SK-N-SH treated with all-trans-retinoic acid at 6 μM for 48 hours (cell line): ENCODE measurements at regions not wholly inside any gene's neighbourhood (a gene's known extent, or its start where the extent isn't known, plus 50 kb on each side); places are given as distances from the start of the nearest gene placed in this dataset.

ENCODE experiments used
- ATAC-seq: fragments of 200-7000 bp; cut with Tn5 transposase; 3 replicates; pipeline ENCODE4 v1.9.1; 2020; ENCODE audit warnings: mild to moderate bottlenecking, moderate library complexity
- ARNTL ChIP-seq: fragments of 450-650 bp; formaldehyde crosslinking; IDR thresholded peaks from 2 replicates; pipeline ENCODE4 v1.5.0; 2020; ENCODE audit warnings: low read depth, mild to moderate bottlenecking, moderate library complexity, borderline replicate concordance
- BACH2 ChIP-seq: fragments of 250-450 bp; sonication (Bioruptor Pico); IDR thresholded peaks from 2 replicates; pipeline ENCODE4 v1.9.0; 2021; ENCODE audit warnings: mild to moderate bottlenecking, borderline replicate concordance
- CREB5 ChIP-seq: fragments of 250-450 bp; sonication (Bioruptor Pico); IDR thresholded peaks from 2 replicates; pipeline ENCODE4 v1.5.1; 2020; ENCODE audit warnings: low read depth, mild to moderate bottlenecking, moderate library complexity
- CSDC2 ChIP-seq: fragments of 250-450 bp; sonication (Bioruptor Pico); IDR thresholded peaks from 2 replicates; pipeline ENCODE4 v1.5.0; 2020; ENCODE audit warnings: mild to moderate bottlenecking, moderate library complexity
- CSRNP3 ChIP-seq: fragments of 250-450 bp; sonication (Bioruptor Pico); IDR thresholded peaks from 2 replicates; pipeline ENCODE4 v1.5.1; 2021; ENCODE audit warnings: mild to moderate bottlenecking, moderate library complexity
- ESRRG ChIP-seq: fragments of 250-450 bp; sonication (Bioruptor Pico); IDR thresholded peaks from 2 replicates; pipeline ENCODE4 v1.6.1; 2021; ENCODE audit warnings: mild to moderate bottlenecking
- GLIS3 ChIP-seq: fragments of 250-450 bp; sonication (Bioruptor Pico); IDR thresholded peaks from 2 replicates; pipeline ENCODE4 v1.5.0; 2020; ENCODE audit warnings: mild to moderate bottlenecking, moderate library complexity
- ISL1 ChIP-seq: fragments of 250-450 bp; sonication (Bioruptor Pico); IDR thresholded peaks from 2 replicates; pipeline ENCODE4 v2.1.2; 2022; ENCODE audit warnings: mild to moderate bottlenecking, moderate library complexity
- OSR1 ChIP-seq: fragments of 250-450 bp; sonication (Bioruptor Pico); IDR thresholded peaks from 2 replicates; pipeline ENCODE4 v1.8.0; 2022; ENCODE audit warnings: moderate library complexity, mild to moderate bottlenecking, inconsistent platforms
- PATZ1 ChIP-seq: fragments of 250-450 bp; sonication (Bioruptor Pico); IDR thresholded peaks from 2 replicates; pipeline ENCODE4 v1.8.0; 2020; ENCODE audit warnings: mild to moderate bottlenecking, moderate library complexity, borderline replicate concordance
- POU6F1 ChIP-seq: fragments of 250-450 bp; sonication (Bioruptor Pico); IDR thresholded peaks from 2 replicates; pipeline ENCODE4 v1.8.0; 2021; ENCODE audit warnings: low read depth, mild to moderate bottlenecking, moderate library complexity, borderline replicate concordance
- PPARA ChIP-seq: fragments of 250-450 bp; sonication (Bioruptor Pico); IDR thresholded peaks from 2 replicates; pipeline ENCODE4 v1.5.0; 2020; ENCODE audit warnings: mild to moderate bottlenecking, borderline replicate concordance
- RARB ChIP-seq: fragments of 250-450 bp; sonication (Bioruptor Pico); IDR thresholded peaks from 2 replicates; pipeline ENCODE4 v1.8.0; 2021; ENCODE audit warnings: mild to moderate bottlenecking, moderate library complexity
- SNAI2 ChIP-seq: fragments of 250-450 bp; sonication (Bioruptor Pico); IDR thresholded peaks from 2 replicates; pipeline ENCODE4 v1.5.0; 2020; ENCODE audit warnings: mild to moderate bottlenecking, moderate library complexity
- TOX ChIP-seq: fragments of 250-450 bp; sonication (Bioruptor Pico); IDR thresholded peaks from 2 replicates; pipeline ENCODE4 v1.8.0; 2021; ENCODE audit warnings: mild to moderate bottlenecking, moderate library complexity, borderline replicate concordance
- TSHZ2 ChIP-seq: fragments of 250-450 bp; sonication (Bioruptor Pico); IDR thresholded peaks from 2 replicates; pipeline ENCODE4 v1.5.0; 2020; ENCODE audit warnings: mild to moderate bottlenecking, moderate library complexity
- ZC3H10 ChIP-seq: fragments of 250-450 bp; sonication (Bioruptor Pico); IDR thresholded peaks from 2 replicates; pipeline ENCODE4 v1.5.1; 2021; ENCODE audit warnings: mild to moderate bottlenecking, moderate library complexity
- ZFP3 ChIP-seq: fragments of 250-450 bp; sonication (Bioruptor Pico); IDR thresholded peaks from 2 replicates; pipeline ENCODE4 v1.5.0; 2020; ENCODE audit warnings: mild to moderate bottlenecking, moderate library complexity
- ZNF565 ChIP-seq: fragments of 450-650 bp; formaldehyde crosslinking; conservative IDR thresholded peaks from 2 replicates; pipeline ENCODE4 v1.5.0; 2020; ENCODE audit warnings: low read depth, mild to moderate bottlenecking, moderate library complexity
- ZNF70 ChIP-seq: fragments of 450-650 bp; formaldehyde crosslinking; IDR thresholded peaks from 2 replicates; pipeline ENCODE4 v1.5.0; 2020; ENCODE audit warnings: mild to moderate bottlenecking, moderate library complexity
- ZNF8 ChIP-seq: fragments of 450-650 bp; formaldehyde crosslinking; IDR thresholded peaks from 2 replicates; pipeline ENCODE4 v1.5.0; 2020; ENCODE audit warnings: mild to moderate bottlenecking, moderate library complexity

- TF ChIP-seq BACH2 (CRISPR knock-in tag) (no peak), ZNF70 (peak; percentile 95)
- no peak for ATAC-seq
Observed at GRCh38 chr5:96509316-96509715, 76.3 kb upstream of the PCSK1 start.

GRCh38 chr5:96509721-96510350 is 76.8 kb upstream of the PCSK1 start:
- peak; percentile 65 for ATAC-seq
- TF ChIP-seq PATZ1 (CRISPR knock-in tag) (no peak), ZFP3 (CRISPR knock-in tag) (no peak), TOX (CRISPR knock-in tag) (peak; percentile 27; the same call in 1 of the 2 replicates), BACH2 (CRISPR knock-in tag) (no peak), ZC3H10 (CRISPR knock-in tag) (peak; percentile 83), SNAI2 (CRISPR knock-in tag) (no peak), CSDC2 (CRISPR knock-in tag) (no peak), CREB5 (CRISPR knock-in tag) (no peak), TSHZ2 (CRISPR knock-in tag) (no peak), POU6F1 (no peak), GLIS3 (CRISPR knock-in tag) (no peak), ZNF70 (no peak), PPARA (CRISPR knock-in tag) (no peak), CSRNP3 (CRISPR knock-in tag) (no peak), ESRRG (CRISPR knock-in tag) (no peak), ZNF565 (no peak), RARB (CRISPR knock-in tag) (no peak), ARNTL (CRISPR knock-in tag) (no peak), ZNF8 (CRISPR knock-in tag) (no peak), ISL1 (CRISPR knock-in tag) (peak; percentile 78)

GRCh38 chr5:96516631-96517071 is 83.6 kb upstream of the PCSK1 start:
- ATAC-seq, result peak; percentile 59; the same call in 2 of the 3 replicates
- no peak for TF ChIP-seq OSR1 (CRISPR knock-in tag)
